GM23338 (cell line): ENCODE measurements at regions not wholly inside any gene's neighbourhood (a gene's known extent, or its start where the extent isn't known, plus 50 kb on each side); places are given as distances from the start of the nearest gene placed in this dataset.
A peak's percentile ranks its signal among the peaks of the same experiment; 100 is the strongest.

ENCODE experiments used
- ATAC-seq: fragments of 200-7000 bp; cut with Tn5 transposase; 3 replicates; pipeline ENCODE4 v1.9.1; 2020
- DNase-seq: peaks from one replicate; pipeline ENCODE4 v3.0.0-alpha.2; 2015; ENCODE audit warnings: low spot score
- H2AFZ ChIP-seq: fragments of 200-600 bp; sonication (generic); 2 replicates; pipeline ENCODE4 v1.8.0; 2016; ENCODE audit warnings: antibody characterized with exemption, mild to moderate bottlenecking, moderate library complexity
- H3F3A ChIP-seq: fragments of 200-600 bp; sonication (generic); replicated peaks from 2 replicates; pipeline ENCODE4 v1.8.0; 2017; ENCODE audit warnings: antibody characterized with exemption, mixed run types, low read depth
- H3K27ac ChIP-seq: fragments of 200-600 bp; sonication (generic); 2 replicates; pipeline ENCODE4 v1.6.1; 2016; ENCODE audit warnings: low read depth
- H3K27me3 ChIP-seq: fragments of 200-600 bp; sonication (generic); 2 replicates; pipeline ENCODE4 v1.8.0; 2016; ENCODE audit warnings: mild to moderate bottlenecking, mixed run types, moderate library complexity; ENCODE audit not compliant: insufficient read depth
- H3K36me3 ChIP-seq: fragments of 200-600 bp; sonication (generic); 2 replicates; pipeline ENCODE4 v1.8.0; 2016; ENCODE audit warnings: mild to moderate bottlenecking; ENCODE audit not compliant: insufficient read depth
- H3K4me1 ChIP-seq: fragments of 200-600 bp; sonication (generic); 2 replicates; pipeline ENCODE4 v1.8.0; 2016; ENCODE audit warnings: mild to moderate bottlenecking, moderate library complexity; ENCODE audit not compliant: insufficient read depth
- H3K4me2 ChIP-seq: fragments of 200-600 bp; sonication (generic); 2 replicates; pipeline ENCODE4 v1.7.1; 2017; ENCODE audit warnings: mixed run types
- H3K4me3 ChIP-seq: fragments of 200-600 bp; sonication (generic); 2 replicates; pipeline ENCODE4 v1.6.1; 2016; ENCODE audit warnings: mixed run types
- H3K79me2 ChIP-seq: fragments of 200-600 bp; sonication (generic); replicated peaks from 2 replicates; pipeline ENCODE4 v1.8.0; 2017; ENCODE audit warnings: mild to moderate bottlenecking; ENCODE audit not compliant: insufficient read depth
- H3K9me2 ChIP-seq: fragments of 200-600 bp; sonication (generic); 2 replicates; pipeline ENCODE4 v1.8.0; 2017; ENCODE audit not compliant: insufficient read depth
- H4K20me1 ChIP-seq: fragments of 200-600 bp; sonication (generic); replicated peaks from 2 replicates; pipeline ENCODE4 v1.8.0; 2017; ENCODE audit warnings: mild to moderate bottlenecking; ENCODE audit not compliant: insufficient read depth
- H3K27ac Mint-ChIP-seq: 2 replicates; pipeline ENCODE4 v1.8.0; 2020; ENCODE audit warnings: inconsistent platforms, mild to moderate bottlenecking, moderate library complexity, mixed read lengths
- H3K27me3 Mint-ChIP-seq: 3 replicates; pipeline ENCODE4 v1.8.0; 2022; ENCODE audit warnings: low read depth, mild to moderate bottlenecking, moderate library complexity, mixed read lengths, inconsistent platforms; ENCODE audit not compliant: insufficient read depth, poor library complexity
- H3K36me3 Mint-ChIP-seq: 3 replicates; pipeline ENCODE4 v1.8.0; 2021; ENCODE audit warnings: low read depth, mild to moderate bottlenecking, inconsistent platforms, moderate library complexity, mixed read lengths
- H3K4me1 Mint-ChIP-seq: 3 replicates; pipeline ENCODE4 v1.8.0; 2020; ENCODE audit warnings: mild to moderate bottlenecking, inconsistent platforms, mixed read lengths
- H3K4me3 Mint-ChIP-seq: 3 replicates; pipeline ENCODE4 v1.8.0; 2021; ENCODE audit warnings: moderate library complexity, mild to moderate bottlenecking, inconsistent platforms, mixed read lengths
- H3K9me3 Mint-ChIP-seq: 3 replicates; pipeline ENCODE4 v1.8.0; 2020; ENCODE audit warnings: moderate library complexity, mild to moderate bottlenecking, inconsistent platforms, mixed read lengths
- CREB1 ChIP-seq: fragments of 250-450 bp; sonication (Bioruptor Pico); IDR thresholded peaks from 2 replicates; pipeline ENCODE4 v1.5.0; 2020; ENCODE audit warnings: low read depth, mild to moderate bottlenecking, moderate library complexity
- CTCF ChIP-seq, 2 experiments: fragments of 200-600 bp in 1 of 2; sonication (generic) in 1 of 2; conservative IDR thresholded peaks; 2 replicates each; pipeline versions ENCODE4 v1.5.1 to v1.6.1; 2016 to 2017; ENCODE audit warnings: antibody characterized with exemption in 2 of 2, low read depth in 2 of 2, mild to moderate bottlenecking in 2 of 2, moderate library complexity in 1 of 2
- EZH2 ChIP-seq: fragments of 200-600 bp; sonication (generic); IDR thresholded peaks from one replicate; pipeline ENCODE4 v1.8.0; 2017; ENCODE audit warnings: antibody characterized with exemption, mild to moderate bottlenecking, low read depth; ENCODE audit not compliant: unreplicated experiment
- EZH2phosphoT487 ChIP-seq: fragments of 200-600 bp; sonication (generic); IDR thresholded peaks from one replicate; pipeline ENCODE4 v1.8.1; 2018; ENCODE audit warnings: antibody characterized with exemption; ENCODE audit not compliant: unreplicated experiment
- JUNB ChIP-seq: IDR thresholded peaks from one replicate; pipeline ENCODE4 v1.6.1; 2016; ENCODE audit warnings: antibody characterized with exemption; ENCODE audit not compliant: unreplicated experiment
- POLR2AphosphoS5 ChIP-seq: IDR thresholded peaks from 2 replicates; pipeline ENCODE4 v1.6.1; 2016; ENCODE audit warnings: antibody characterized with exemption, low read depth
- REST ChIP-seq: IDR thresholded peaks from one replicate; pipeline ENCODE4 v1.6.1; 2018; ENCODE audit warnings: antibody characterized with exemption; ENCODE audit not compliant: unreplicated experiment
- ZNF114 ChIP-seq: fragments of 250-450 bp; sonication (Bioruptor Pico); IDR thresholded peaks from 2 replicates; pipeline ENCODE4 v1.5.0; 2020; ENCODE audit warnings: mild to moderate bottlenecking, moderate library complexity
- ZNF331 ChIP-seq: fragments of 250-450 bp; sonication (Bioruptor Pico); IDR thresholded peaks from 2 replicates; pipeline ENCODE4 v1.5.0; 2020; ENCODE audit warnings: low read depth, mild to moderate bottlenecking, moderate library complexity
- ZNF462 ChIP-seq: fragments of 250-450 bp; sonication (Bioruptor Pico); IDR thresholded peaks from 2 replicates; pipeline ENCODE4 v1.5.0; 2020; ENCODE audit warnings: mild to moderate bottlenecking, moderate library complexity
- TF ChIP-seq, protein P1 (sequence below): IDR thresholded peaks from 2 replicates; pipeline ENCODE4 v1.6.1; 2016; ENCODE audit warnings: antibody characterized with exemption

GRCh38 chr2:167626961-167627360 is 620.4 kb downstream of the STK39 start (continued):
- TF ChIP-seq, protein P1, sequence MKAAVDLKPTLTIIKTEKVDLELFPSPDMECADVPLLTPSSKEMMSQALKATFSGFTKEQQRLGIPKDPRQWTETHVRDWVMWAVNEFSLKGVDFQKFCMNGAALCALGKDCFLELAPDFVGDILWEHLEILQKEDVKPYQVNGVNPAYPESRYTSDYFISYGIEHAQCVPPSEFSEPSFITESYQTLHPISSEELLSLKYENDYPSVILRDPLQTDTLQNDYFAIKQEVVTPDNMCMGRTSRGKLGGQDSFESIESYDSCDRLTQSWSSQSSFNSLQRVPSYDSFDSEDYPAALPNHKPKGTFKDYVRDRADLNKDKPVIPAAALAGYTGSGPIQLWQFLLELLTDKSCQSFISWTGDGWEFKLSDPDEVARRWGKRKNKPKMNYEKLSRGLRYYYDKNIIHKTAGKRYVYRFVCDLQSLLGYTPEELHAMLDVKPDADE = no peak
- TF ChIP-seq ZNF331 (CRISPR knock-in tag) = no peak
- TF ChIP-seq POLR2AphosphoS5 = no peak

DNA sequence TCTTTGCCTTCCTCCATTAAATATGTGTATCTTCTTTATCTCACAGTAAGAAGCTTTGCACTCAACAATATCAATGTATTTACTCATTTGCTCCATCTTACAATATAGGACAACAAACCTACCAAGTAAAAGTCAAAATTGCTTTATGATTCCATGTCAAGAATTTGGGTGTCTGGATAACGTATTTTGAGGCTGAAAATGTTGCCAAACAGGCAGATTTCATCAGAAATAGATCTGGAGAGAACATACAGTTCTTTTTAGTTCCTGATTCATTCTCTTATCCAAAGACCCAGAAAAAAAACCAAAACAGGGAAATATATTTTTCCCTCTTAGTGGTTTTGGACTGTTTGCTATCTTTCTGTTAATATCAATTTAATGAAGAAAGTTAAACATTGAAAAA is 621.1 kb downstream of the STK39 start:
- H3K36me3 Mint-ChIP-seq = peaks cover 8% of the 10 kb centered on the region; the same call in 1 of the 3 replicates
- Histone ChIP-seq H3K9me2 (no peaks in the 10 kb centered on the region), H3F3A (no peaks in the 10 kb centered on the region), H3K36me3 (no peaks in the 10 kb centered on the region), H2AFZ (no peak overlapping the region), H3K79me2 (no peaks in the 10 kb centered on the region; the same call in 1 of the 2 replicates), H4K20me1 (no peaks in the 10 kb centered on the region), H3K27ac (peak overlapping the region; percentile 61; the same call in 1 of the 2 replicates), H3K4me3 (no peak overlapping the region), H3K27me3 (no peaks in the 10 kb centered on the region), H3K4me1 (no peaks in the 10 kb centered on the region), H3K4me2 (no peak overlapping the region)
- H3K9me3 Mint-ChIP-seq = no peaks in the 10 kb centered on the region; the same call in 1 of the 3 replicates
- H3K4me1 Mint-ChIP-seq = no peaks in the 10 kb centered on the region
- no peak overlapping the region for H3K4me3 Mint-ChIP-seq
- ATAC-seq (no peak), DNase-seq (no peak)
- no peaks in the 10 kb centered on the region for H3K27me3 Mint-ChIP-seq
- H3K27ac Mint-ChIP-seq = no peak overlapping the region
- TF ChIP-seq EZH2phosphoT487 (no peak), CREB1 (no peak), ZNF114 (CRISPR knock-in tag) (no peak), POLR2AphosphoS5 (no peak), EZH2 (no peak), CTCF (conservative IDR thresholded peaks at IDR 0.05; ENCODE audit: low read depth in 2 of 2) (no peak), ZNF462 (CRISPR knock-in tag) (no peak), JUNB (no peak), REST (no peak)
